ENCODE measurements at regions not wholly inside any gene's neighbourhood (a gene's known extent, or its start where the extent isn't known, plus 50 kb on each side); places are given as distances from the start of the nearest gene placed in this dataset.

- peaks cover 3% of the 10 kb centered on the region for H3K4me1 ChIP-seq (ENCODE audit: control insufficient read depth, low read length)
- no peak for TF ChIP-seq CTCF (IDR thresholded peaks at IDR 0.05; ENCODE audit: low read depth, low read length, poor library complexity, severe bottlenecking)
- no peak for TF ChIP-seq EZH2phosphoT487 (IDR thresholded peaks at IDR 0.05; ENCODE audit: borderline replicate concordance, low read length)
- H3K36me3 ChIP-seq (ENCODE audit: control insufficient read depth, low read length): no peaks in the 10 kb centered on the region
- H3K4me3 ChIP-seq (ENCODE audit: low read length): no peak overlapping the region
- H3K9me2 ChIP-seq (replicated peaks; ENCODE audit: control insufficient read depth, low read length): no peaks in the 10 kb centered on the region
- H3K27me3 ChIP-seq (ENCODE audit: control insufficient read depth, low read length): no peaks in the 10 kb centered on the region
- no peaks in the 10 kb centered on the region; the same call in 1 of the 2 replicates for H3K9me3 ChIP-seq (ENCODE audit: control insufficient read depth, insufficient read depth, low read length)
- H4K20me1 ChIP-seq (ENCODE audit: control insufficient read depth, insufficient read depth, low read depth, low read length): no peaks in the 10 kb centered on the region
- H3F3A ChIP-seq (ENCODE audit: control insufficient read depth, insufficient read depth): no peaks in the 10 kb centered on the region
- H3K4me2 ChIP-seq (ENCODE audit: low read length): no peak overlapping the region
- H3K27ac ChIP-seq (ENCODE audit: low read depth, low read length): no peak overlapping the region
- H3K79me2 ChIP-seq (ENCODE audit: control insufficient read depth, low read length): no peaks in the 10 kb centered on the region
These were observed 172.3 kb downstream of the CARTPT start for GRCh38 chr5:71891406-71891805.

- Histone ChIP-seq H3K79me2 (ENCODE audit: control insufficient read depth, low read length) (no peaks in the 10 kb centered on the region), H3F3A (ENCODE audit: control insufficient read depth, insufficient read depth) (no peaks in the 10 kb centered on the region), H3K36me3 (ENCODE audit: control insufficient read depth, low read length) (no peaks in the 10 kb centered on the region), H3K4me3 (ENCODE audit: low read length) (no peak overlapping the region), H3K27me3 (ENCODE audit: control insufficient read depth, low read length) (no peaks in the 10 kb centered on the region), H3K4me1 (ENCODE audit: control insufficient read depth, low read length) (peaks cover 3% of the 10 kb centered on the region), H3K9me2 (replicated peaks; ENCODE audit: control insufficient read depth, low read length) (no peaks in the 10 kb centered on the region), H3K27ac (ENCODE audit: low read depth, low read length) (no peak overlapping the region), H3K4me2 (ENCODE audit: low read length) (no peak overlapping the region), H3K9me3 (ENCODE audit: control insufficient read depth, insufficient read depth, low read length) (no peaks in the 10 kb centered on the region; the same call in 1 of the 2 replicates), H4K20me1 (ENCODE audit: control insufficient read depth, insufficient read depth, low read depth, low read length) (no peaks in the 10 kb centered on the region)
- TF ChIP-seq CTCF (IDR thresholded peaks at IDR 0.05; ENCODE audit: low read depth, low read length, poor library complexity, severe bottlenecking) (no peak), EZH2phosphoT487 (IDR thresholded peaks at IDR 0.05; ENCODE audit: borderline replicate concordance, low read length) (no peak)
These were observed 172.8 kb downstream of the CARTPT start for GRCh38 chr5:71891856-71892255.

GRCh38 chr5:71892641-71893365 lies 173.7 kb downstream of the CARTPT start:
- H3K27me3 ChIP-seq (ENCODE audit: control insufficient read depth, low read length): no peaks in the 10 kb centered on the region
- no peaks in the 10 kb centered on the region for H4K20me1 ChIP-seq (ENCODE audit: control insufficient read depth, insufficient read depth, low read depth, low read length)
- H3K79me2 ChIP-seq (ENCODE audit: control insufficient read depth, low read length): no peaks in the 10 kb centered on the region
- no peak overlapping the region for H3K4me2 ChIP-seq (ENCODE audit: low read length)
- no peaks in the 10 kb centered on the region; the same call in 1 of the 2 replicates for H3K9me3 ChIP-seq (ENCODE audit: control insufficient read depth, insufficient read depth, low read length)
- H3K27ac ChIP-seq (ENCODE audit: low read depth, low read length): no peak overlapping the region
- H3K4me3 ChIP-seq (ENCODE audit: low read length): no peak overlapping the region
- H3K36me3 ChIP-seq (ENCODE audit: control insufficient read depth, low read length): no peaks in the 10 kb centered on the region
- TF ChIP-seq EZH2phosphoT487 (IDR thresholded peaks at IDR 0.05; ENCODE audit: borderline replicate concordance, low read length) (no peak), CTCF (IDR thresholded peaks at IDR 0.05; ENCODE audit: low read depth, low read length, poor library complexity, severe bottlenecking) (no peak)
- no peaks in the 10 kb centered on the region for H3K9me2 ChIP-seq (replicated peaks; ENCODE audit: control insufficient read depth, low read length)
- H3F3A ChIP-seq (ENCODE audit: control insufficient read depth, insufficient read depth): no peaks in the 10 kb centered on the region
- H3K4me1 ChIP-seq (ENCODE audit: control insufficient read depth, low read length): no peaks in the 10 kb centered on the region

Data from DOHH2 (cell line).